KOPT-K1 (cell line): ENCODE measurements at regions not wholly inside any gene's neighbourhood (a gene's known extent, or its start where the extent isn't known, plus 50 kb on each side); places are given as distances from the start of the nearest gene placed in this dataset.

Experiments
- H3K27ac ChIP-seq: fragments of 200-600 bp; sonication (generic); 2 replicates; pipeline ENCODE4 v1.5.1; 2016; ENCODE audit warnings: antibody characterized with exemption, mild to moderate bottlenecking, low read depth, low read length; ENCODE audit not compliant: poor library complexity, severe bottlenecking
- H3K36me3 ChIP-seq: fragments of 200-600 bp; sonication (generic); 2 replicates; pipeline ENCODE4 v1.5.1; 2017; ENCODE audit warnings: antibody characterized with exemption, mild to moderate bottlenecking, low read length, moderate library complexity; ENCODE audit not compliant: insufficient read depth
- H3K9me3 ChIP-seq: fragments of 200-600 bp; sonication (generic); 2 replicates; pipeline ENCODE4 v1.5.1; 2017; ENCODE audit warnings: antibody characterized with exemption, low read length, mild to moderate bottlenecking; ENCODE audit not compliant: insufficient read depth, poor library complexity, severe bottlenecking

- Histone ChIP-seq H3K36me3 (no peaks in the 10 kb centered on the region), H3K27ac (no peak overlapping the region), H3K9me3 (no peaks in the 10 kb centered on the region)
These were observed 166.8 kb upstream of the SULF2 start for GRCh38 chr20:47952023-47952564.

GRCh38 chr20:47951521-47951971 is 166.3 kb upstream of the SULF2 start:
- no peaks in the 10 kb centered on the region for H3K9me3 ChIP-seq
- H3K27ac ChIP-seq: no peak overlapping the region
- H3K36me3 ChIP-seq: no peaks in the 10 kb centered on the region

- Histone ChIP-seq H3K9me3 (no peaks in the 10 kb centered on the region), H3K27ac (no peak overlapping the region), H3K36me3 (no peaks in the 10 kb centered on the region)
These were observed 165.6 kb upstream of the SULF2 start for GRCh38 chr20:47950913-47951283.

- Histone ChIP-seq H3K36me3 (no peaks in the 10 kb centered on the region), H3K27ac (no peak overlapping the region), H3K9me3 (no peaks in the 10 kb centered on the region)
These were observed 165.0 kb upstream of the SULF2 start for GRCh38 chr20:47950124-47950912.

GRCh38 chr20:47949230-47949629 is 163.9 kb upstream of the SULF2 start:
- no peaks in the 10 kb centered on the region for H3K36me3 ChIP-seq
- no peak overlapping the region for H3K27ac ChIP-seq
- H3K9me3 ChIP-seq: no peaks in the 10 kb centered on the region

- H3K27ac ChIP-seq: no peak overlapping the region
- H3K36me3 ChIP-seq: no peaks in the 10 kb centered on the region
- no peaks in the 10 kb centered on the region for H3K9me3 ChIP-seq
These were observed 159.4 kb upstream of the SULF2 start for GRCh38 chr20:47944682-47945081.

GRCh38 chr20:47941869-47942268 is 156.6 kb upstream of the SULF2 start:
- no peaks in the 10 kb centered on the region for H3K36me3 ChIP-seq
- H3K27ac ChIP-seq: no peak overlapping the region

GRCh38 chr20:47940101-47940813 is 155.0 kb upstream of the SULF2 start:
- H3K36me3 ChIP-seq: no peaks in the 10 kb centered on the region
- no peak overlapping the region for H3K27ac ChIP-seq
- H3K9me3 ChIP-seq: no peaks in the 10 kb centered on the region

More at GRCh38 chr20:47941869-47942268, 156.6 kb upstream of the SULF2 start:
- H3K9me3 ChIP-seq: no peaks in the 10 kb centered on the region

- Histone ChIP-seq H3K27ac (no peak overlapping the region), H3K9me3 (no peaks in the 10 kb centered on the region), H3K36me3 (no peaks in the 10 kb centered on the region)
These were observed 151.3 kb upstream of the SULF2 start for GRCh38 chr20:47936612-47937011.

GRCh38 chr20:47934761-47935160 is 149.5 kb upstream of the SULF2 start:
- Histone ChIP-seq H3K36me3 (no peaks in the 10 kb centered on the region), H3K9me3 (no peaks in the 10 kb centered on the region), H3K27ac (no peak overlapping the region)

- Histone ChIP-seq H3K36me3 (no peaks in the 10 kb centered on the region), H3K27ac (no peak overlapping the region), H3K9me3 (no peaks in the 10 kb centered on the region)
These were observed 146.2 kb upstream of the SULF2 start for GRCh38 chr20:47931443-47931842.

- H3K27ac ChIP-seq: no peak overlapping the region
- H3K36me3 ChIP-seq: no peaks in the 10 kb centered on the region
- H3K9me3 ChIP-seq: no peaks in the 10 kb centered on the region
These were observed 145.7 kb upstream of the SULF2 start for GRCh38 chr20:47931002-47931401.

GRCh38 chr20:47929368-47930115 is 144.3 kb upstream of the SULF2 start:
- no peaks in the 10 kb centered on the region for H3K36me3 ChIP-seq
- H3K9me3 ChIP-seq: no peaks in the 10 kb centered on the region
- no peak overlapping the region for H3K27ac ChIP-seq

- no peak overlapping the region for H3K27ac ChIP-seq
- H3K9me3 ChIP-seq: no peaks in the 10 kb centered on the region
These were observed 142.7 kb upstream of the SULF2 start for GRCh38 chr20:47927944-47928343.

GRCh38 chr20:47927385-47927851 is 142.1 kb upstream of the SULF2 start:
- H3K36me3 ChIP-seq: no peaks in the 10 kb centered on the region
- no peaks in the 10 kb centered on the region for H3K9me3 ChIP-seq
- no peak overlapping the region for H3K27ac ChIP-seq

More at GRCh38 chr20:47927944-47928343, 142.7 kb upstream of the SULF2 start:
- no peaks in the 10 kb centered on the region for H3K36me3 ChIP-seq
